SK-N-SH (cell line): ENCODE measurements at regions not wholly inside any gene's neighbourhood (a gene's known extent, or its start where the extent isn't known, plus 50 kb on each side); places are given as distances from the start of the nearest gene placed in this dataset.

Source experiments
- CHD2 ChIP-seq: fragments of 150-350 bp; IDR thresholded peaks from 2 replicates; pipeline ENCODE4 v1.6.1; 2018; ENCODE audit warnings: low read length; ENCODE audit not compliant: partially characterized antibody
- ELF1 ChIP-seq: IDR thresholded peaks from 2 replicates; pipeline ENCODE4 v1.4.0; 2012
- EP300 ChIP-seq, 2 experiments: IDR thresholded peaks; 2 replicates each; pipeline versions ENCODE4 v1.4.0 to v1.6.1; 2012; ENCODE audit warnings: borderline replicate concordance in 1 of 2, low read depth in 1 of 2, low read length in 1 of 2
- EZH2phosphoT487 ChIP-seq: fragments of 200-600 bp; sonication (generic); IDR thresholded peaks from 2 replicates; pipeline ENCODE4 v1.6.1; 2017; ENCODE audit warnings: low read depth, mixed run types, mild to moderate bottlenecking, antibody characterized with exemption, moderate library complexity, borderline replicate concordance
- NFIC ChIP-seq: IDR thresholded peaks from 2 replicates; pipeline ENCODE4 v1.4.0; 2012; ENCODE audit warnings: borderline replicate concordance
- POLR2AphosphoS5 ChIP-seq: IDR thresholded peaks from 2 replicates; pipeline ENCODE4 v1.6.1; 2012; ENCODE audit warnings: low read depth, low read length
- TAF1 ChIP-seq: IDR thresholded peaks from 2 replicates; pipeline ENCODE4 v1.6.1; 2012; ENCODE audit warnings: low read depth, mild to moderate bottlenecking, low read length, moderate library complexity, borderline replicate concordance
- TCF12 ChIP-seq: IDR thresholded peaks from 2 replicates; pipeline ENCODE4 v1.4.0; 2012
- TEAD4 ChIP-seq: IDR thresholded peaks from 2 replicates; pipeline ENCODE4 v1.4.0; 2012; ENCODE audit warnings: mild to moderate bottlenecking, borderline replicate concordance; ENCODE audit not compliant: insufficient read depth
- YY1 ChIP-seq: IDR thresholded peaks from 2 replicates; pipeline ENCODE4 v1.4.0; 2012; ENCODE audit warnings: low read depth, mild to moderate bottlenecking
- TF ChIP-seq, protein P1 (sequence below): fragments of 200-600 bp; sonication (generic); IDR thresholded peaks from 2 replicates; pipeline ENCODE4 v1.6.1; 2017; ENCODE audit warnings: antibody characterized with exemption, mild to moderate bottlenecking, moderate library complexity
- TF ChIP-seq, protein P2 (sequence below): IDR thresholded peaks from 2 replicates; pipeline ENCODE4 v1.4.0; 2012; ENCODE audit warnings: low read depth
- TF ChIP-seq, protein P3 (sequence below): IDR thresholded peaks from 2 replicates; pipeline ENCODE4 v1.6.1; 2012; ENCODE audit warnings: mild to moderate bottlenecking, low read depth, low read length, moderate library complexity

DNA sequence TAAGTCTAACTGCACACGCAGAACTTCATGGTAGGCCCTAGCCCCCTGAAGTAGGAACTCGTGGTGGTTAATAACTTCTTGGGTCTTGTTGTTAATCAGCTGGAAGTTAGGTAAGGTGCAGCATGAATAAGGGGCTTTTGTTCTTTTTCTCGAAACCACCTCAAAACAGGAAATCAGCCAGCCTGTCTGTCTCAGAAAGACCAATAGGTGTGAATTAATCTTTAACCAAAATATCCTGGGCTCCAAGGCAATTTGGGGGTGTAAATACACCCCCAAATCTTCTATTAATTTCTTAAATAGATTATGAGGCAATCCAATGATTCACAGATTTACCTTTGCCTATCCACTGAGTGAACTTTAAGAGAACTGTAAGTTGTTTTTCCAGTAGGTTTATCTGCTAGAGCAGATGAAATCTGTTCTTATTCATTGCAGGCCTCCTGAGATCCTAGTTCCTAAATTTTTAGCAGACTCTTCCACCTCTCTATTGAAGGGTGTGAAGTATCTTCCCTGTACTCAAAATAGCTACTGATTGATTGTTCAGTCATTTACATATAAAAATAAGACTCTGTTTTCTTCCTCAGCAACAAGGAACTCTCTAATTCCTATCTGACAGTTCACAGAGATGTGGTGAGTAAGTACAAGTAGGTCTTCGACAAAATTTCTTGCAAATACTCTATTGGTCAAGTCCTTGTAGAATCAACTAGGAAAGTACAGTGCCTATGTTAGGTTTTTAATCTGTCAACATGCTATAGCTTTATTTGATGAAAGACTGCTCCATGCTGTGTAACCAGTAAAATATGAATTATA is 427.1 kb upstream of the NOX3 start:
- TF ChIP-seq POLR2AphosphoS5, result no peak
- TF ChIP-seq, protein P1, sequence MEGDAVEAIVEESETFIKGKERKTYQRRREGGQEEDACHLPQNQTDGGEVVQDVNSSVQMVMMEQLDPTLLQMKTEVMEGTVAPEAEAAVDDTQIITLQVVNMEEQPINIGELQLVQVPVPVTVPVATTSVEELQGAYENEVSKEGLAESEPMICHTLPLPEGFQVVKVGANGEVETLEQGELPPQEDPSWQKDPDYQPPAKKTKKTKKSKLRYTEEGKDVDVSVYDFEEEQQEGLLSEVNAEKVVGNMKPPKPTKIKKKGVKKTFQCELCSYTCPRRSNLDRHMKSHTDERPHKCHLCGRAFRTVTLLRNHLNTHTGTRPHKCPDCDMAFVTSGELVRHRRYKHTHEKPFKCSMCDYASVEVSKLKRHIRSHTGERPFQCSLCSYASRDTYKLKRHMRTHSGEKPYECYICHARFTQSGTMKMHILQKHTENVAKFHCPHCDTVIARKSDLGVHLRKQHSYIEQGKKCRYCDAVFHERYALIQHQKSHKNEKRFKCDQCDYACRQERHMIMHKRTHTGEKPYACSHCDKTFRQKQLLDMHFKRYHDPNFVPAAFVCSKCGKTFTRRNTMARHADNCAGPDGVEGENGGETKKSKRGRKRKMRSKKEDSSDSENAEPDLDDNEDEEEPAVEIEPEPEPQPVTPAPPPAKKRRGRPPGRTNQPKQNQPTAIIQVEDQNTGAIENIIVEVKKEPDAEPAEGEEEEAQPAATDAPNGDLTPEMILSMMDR, result no peak
- TF ChIP-seq TAF1, result no peak
- no peak for TF ChIP-seq NFIC
- TF ChIP-seq YY1, result no peak
- TF ChIP-seq TEAD4, result no peak
- no peak for TF ChIP-seq CHD2
- TF ChIP-seq, protein P2, sequence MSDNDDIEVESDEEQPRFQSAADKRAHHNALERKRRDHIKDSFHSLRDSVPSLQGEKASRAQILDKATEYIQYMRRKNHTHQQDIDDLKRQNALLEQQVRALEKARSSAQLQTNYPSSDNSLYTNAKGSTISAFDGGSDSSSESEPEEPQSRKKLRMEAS, result no peak
- TF ChIP-seq EP300 (IDR thresholded peaks at IDR 0.05; ENCODE audit: borderline replicate concordance in 1 of 2, low read depth in 1 of 2, low read length in 1 of 2), result no peak
- TF ChIP-seq, protein P3, sequence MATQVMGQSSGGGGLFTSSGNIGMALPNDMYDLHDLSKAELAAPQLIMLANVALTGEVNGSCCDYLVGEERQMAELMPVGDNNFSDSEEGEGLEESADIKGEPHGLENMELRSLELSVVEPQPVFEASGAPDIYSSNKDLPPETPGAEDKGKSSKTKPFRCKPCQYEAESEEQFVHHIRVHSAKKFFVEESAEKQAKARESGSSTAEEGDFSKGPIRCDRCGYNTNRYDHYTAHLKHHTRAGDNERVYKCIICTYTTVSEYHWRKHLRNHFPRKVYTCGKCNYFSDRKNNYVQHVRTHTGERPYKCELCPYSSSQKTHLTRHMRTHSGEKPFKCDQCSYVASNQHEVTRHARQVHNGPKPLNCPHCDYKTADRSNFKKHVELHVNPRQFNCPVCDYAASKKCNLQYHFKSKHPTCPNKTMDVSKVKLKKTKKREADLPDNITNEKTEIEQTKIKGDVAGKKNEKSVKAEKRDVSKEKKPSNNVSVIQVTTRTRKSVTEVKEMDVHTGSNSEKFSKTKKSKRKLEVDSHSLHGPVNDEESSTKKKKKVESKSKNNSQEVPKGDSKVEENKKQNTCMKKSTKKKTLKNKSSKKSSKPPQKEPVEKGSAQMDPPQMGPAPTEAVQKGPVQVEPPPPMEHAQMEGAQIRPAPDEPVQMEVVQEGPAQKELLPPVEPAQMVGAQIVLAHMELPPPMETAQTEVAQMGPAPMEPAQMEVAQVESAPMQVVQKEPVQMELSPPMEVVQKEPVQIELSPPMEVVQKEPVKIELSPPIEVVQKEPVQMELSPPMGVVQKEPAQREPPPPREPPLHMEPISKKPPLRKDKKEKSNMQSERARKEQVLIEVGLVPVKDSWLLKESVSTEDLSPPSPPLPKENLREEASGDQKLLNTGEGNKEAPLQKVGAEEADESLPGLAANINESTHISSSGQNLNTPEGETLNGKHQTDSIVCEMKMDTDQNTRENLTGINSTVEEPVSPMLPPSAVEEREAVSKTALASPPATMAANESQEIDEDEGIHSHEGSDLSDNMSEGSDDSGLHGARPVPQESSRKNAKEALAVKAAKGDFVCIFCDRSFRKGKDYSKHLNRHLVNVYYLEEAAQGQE, result no peak
- no peak for TF ChIP-seq EZH2phosphoT487
- TF ChIP-seq ELF1, result no peak
- no peak for TF ChIP-seq TCF12
